Coronary artery (tissue), 2 donors: ENCODE measurements at regions not wholly inside any gene's neighbourhood (a gene's known extent, or its start where the extent isn't known, plus 50 kb on each side); places are given as distances from the start of the nearest gene placed in this dataset.

Experiments used
- DNase-seq: peaks from one replicate; pipeline ENCODE4 v3.0.0-alpha.2; 2017; ENCODE audit warnings: low spot score
- H3K27ac ChIP-seq, 2 donors: fragments of 200-600 bp; sonication (generic); one replicate each; pipeline ENCODE4 v1.5.1; 2016 to 2019
- H3K4me3 ChIP-seq: fragments of 200-600 bp; sonication (generic); 2 replicates; pipeline ENCODE4 v1.5.1; 2016; ENCODE audit warnings: mild to moderate bottlenecking, moderate library complexity
- TF ChIP-seq, protein P1 (sequence below): fragments of 200-600 bp; sonication (generic); IDR thresholded peaks from one replicate; pipeline ENCODE4 v1.5.1; 2019; ENCODE audit warnings: antibody characterized with exemption

GRCh38 chrX:120755066-120755846 lies 120.4 kb downstream of the CT47B1 start:
- TF ChIP-seq, protein P1, sequence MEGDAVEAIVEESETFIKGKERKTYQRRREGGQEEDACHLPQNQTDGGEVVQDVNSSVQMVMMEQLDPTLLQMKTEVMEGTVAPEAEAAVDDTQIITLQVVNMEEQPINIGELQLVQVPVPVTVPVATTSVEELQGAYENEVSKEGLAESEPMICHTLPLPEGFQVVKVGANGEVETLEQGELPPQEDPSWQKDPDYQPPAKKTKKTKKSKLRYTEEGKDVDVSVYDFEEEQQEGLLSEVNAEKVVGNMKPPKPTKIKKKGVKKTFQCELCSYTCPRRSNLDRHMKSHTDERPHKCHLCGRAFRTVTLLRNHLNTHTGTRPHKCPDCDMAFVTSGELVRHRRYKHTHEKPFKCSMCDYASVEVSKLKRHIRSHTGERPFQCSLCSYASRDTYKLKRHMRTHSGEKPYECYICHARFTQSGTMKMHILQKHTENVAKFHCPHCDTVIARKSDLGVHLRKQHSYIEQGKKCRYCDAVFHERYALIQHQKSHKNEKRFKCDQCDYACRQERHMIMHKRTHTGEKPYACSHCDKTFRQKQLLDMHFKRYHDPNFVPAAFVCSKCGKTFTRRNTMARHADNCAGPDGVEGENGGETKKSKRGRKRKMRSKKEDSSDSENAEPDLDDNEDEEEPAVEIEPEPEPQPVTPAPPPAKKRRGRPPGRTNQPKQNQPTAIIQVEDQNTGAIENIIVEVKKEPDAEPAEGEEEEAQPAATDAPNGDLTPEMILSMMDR, result no peak
- Histone ChIP-seq H3K27ac (no peak overlapping the region), H3K4me3 (no peak overlapping the region)
- no peak for DNase-seq

DNA sequence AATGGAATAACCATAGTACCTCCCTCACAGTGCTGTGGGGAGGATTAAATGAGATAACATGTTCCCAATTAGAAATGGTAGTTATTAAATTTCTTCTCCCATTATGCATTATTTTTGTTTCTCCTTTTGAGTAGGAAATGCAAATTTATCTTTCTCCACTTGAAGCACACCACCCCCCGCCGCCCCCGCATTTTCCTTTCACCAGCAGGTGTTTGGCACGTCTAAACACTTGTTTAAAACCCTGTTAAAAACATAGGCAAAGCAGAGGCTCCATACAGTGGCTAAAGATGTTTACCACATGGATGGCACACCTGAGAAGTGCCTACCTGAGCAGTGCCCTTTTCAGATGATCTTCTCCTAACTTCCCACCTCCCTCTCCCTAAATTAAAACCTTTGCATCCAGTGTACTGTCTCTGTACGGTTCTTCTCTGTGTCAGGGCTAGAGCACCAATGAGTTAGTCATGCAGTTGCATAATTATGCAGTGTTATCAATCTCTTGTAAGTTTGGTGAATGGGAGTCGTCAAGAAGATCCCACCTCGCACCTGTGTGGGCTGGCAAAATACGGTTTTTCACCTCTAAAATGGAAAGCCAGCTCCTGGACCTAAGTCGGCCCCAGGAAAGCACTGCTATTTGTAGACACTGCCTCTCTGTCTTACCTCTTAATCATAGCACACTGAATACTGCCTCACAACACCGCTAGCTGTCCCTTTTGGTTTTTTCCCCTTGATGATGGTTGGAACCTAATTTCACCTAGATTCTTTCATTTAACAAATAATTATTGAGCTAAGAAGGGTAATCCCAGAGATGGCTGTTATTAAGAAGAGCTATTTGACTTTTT lies 122.0 kb downstream of the CT47B1 start:
- TF ChIP-seq, protein P1, result no peak
- Histone ChIP-seq H3K27ac (no peak overlapping the region), H3K4me3 (no peak overlapping the region)
- no peak for DNase-seq

GRCh38 chrX:120752431-120753082 lies 122.7 kb upstream of the C1GALT1C1 start:
- no peak overlapping the region for H3K4me3 ChIP-seq
- no peak for DNase-seq
- H3K27ac ChIP-seq, result no peak overlapping the region
- TF ChIP-seq, protein P1, result no peak

- TF ChIP-seq, protein P1, result no peak
- DNase-seq, result no peak
- H3K27ac ChIP-seq, result no peak overlapping the region
- no peak overlapping the region for H3K4me3 ChIP-seq
Observed at GRCh38 chrX:120751683-120752082, 121.8 kb upstream of the C1GALT1C1 start.

GRCh38 chrX:120750381-120750780 lies 120.5 kb upstream of the C1GALT1C1 start:
- Histone ChIP-seq H3K4me3 (no peak overlapping the region), H3K27ac (no peak overlapping the region)
- no peak for DNase-seq
- TF ChIP-seq, protein P1, result no peak

DNA sequence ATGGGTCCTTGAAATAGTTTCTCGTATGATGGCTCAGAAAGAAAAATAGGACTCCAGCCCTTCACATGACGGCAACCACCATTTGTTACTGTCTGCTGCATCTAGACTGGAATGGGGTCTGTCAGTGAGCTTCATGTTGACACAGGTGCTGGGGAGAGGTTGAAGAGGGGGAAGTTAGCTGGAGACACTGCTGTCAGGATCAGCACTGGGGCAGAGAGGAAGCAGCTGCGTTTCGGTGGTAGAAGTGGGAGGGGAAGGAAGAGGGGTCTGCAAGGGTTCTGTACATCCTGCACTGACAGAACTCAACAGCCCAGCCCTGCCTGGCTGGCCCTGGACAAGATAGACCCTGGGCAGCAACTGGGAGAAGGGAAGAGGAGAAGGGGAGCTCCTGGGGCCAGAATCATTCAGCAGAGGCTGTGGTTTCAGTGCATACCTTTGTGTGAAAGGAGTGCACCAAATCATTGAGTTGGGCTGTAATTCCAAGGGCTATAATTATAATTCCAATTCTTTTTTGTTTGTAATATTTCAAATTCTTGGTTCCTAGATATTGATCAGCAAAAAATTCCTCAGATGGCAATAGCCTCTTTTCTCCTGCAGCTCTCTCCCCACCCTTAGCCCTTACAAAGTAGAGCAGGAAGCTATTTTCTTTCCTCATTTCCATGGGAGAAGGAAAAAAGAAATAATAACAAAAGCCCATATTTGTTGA lies 119.4 kb upstream of the C1GALT1C1 start:
- Histone ChIP-seq H3K4me3 (no peak overlapping the region), H3K27ac (no peak overlapping the region)
- TF ChIP-seq, protein P1, result no peak
- DNase-seq, result no peak
